AG04450 (cell line): ENCODE measurements at regions not wholly inside any gene's neighbourhood (a gene's known extent, or its start where the extent isn't known, plus 50 kb on each side); places are given as distances from the start of the nearest gene placed in this dataset.
A peak's percentile ranks its signal among the peaks of the same experiment; 100 is the strongest.

ENCODE experiments used
- CTCF ChIA-PET: fragments of 300-600, 350-600 bp; formaldehyde crosslinking; extraction: SDS; loops from one replicate; lab custom pipeline; 2022; ENCODE audit warnings: antibody characterized with exemption, inconsistent platforms; lab: Charles Lee
- POLR2A ChIA-PET: fragments of 350-600 bp; formaldehyde crosslinking; extraction: SDS; loops from one replicate; lab custom pipeline; 2021; ENCODE audit warnings: antibody characterized with exemption, inconsistent platforms; lab: Yijun Ruan, JAX
- DNase-seq: peaks from one replicate; pipeline ENCODE4 v3.0.0-alpha.2; 2011; ENCODE audit warnings: low read depth, low spot score
- H3K27ac ChIP-seq: one replicate; pipeline ENCODE4 v1.5.1; 2012; ENCODE audit warnings: low read depth, low read length, control low read depth
- H3K27me3 ChIP-seq: one replicate; pipeline ENCODE4 v1.6.0; 2012; ENCODE audit warnings: low read length; ENCODE audit not compliant: control insufficient read depth, insufficient read depth
- H3K4me3 ChIP-seq: 2 replicates; pipeline ENCODE4 v1.5.1; 2011; ENCODE audit warnings: mild to moderate bottlenecking, low read depth, low read length, control low read depth
- H3K9me3 ChIP-seq: 2 replicates; pipeline ENCODE4 v1.5.1; 2012; ENCODE audit warnings: low read length; ENCODE audit not compliant: control insufficient read depth, insufficient read depth
- TF ChIP-seq, protein P1 (sequence below): IDR thresholded peaks from 2 replicates; pipeline ENCODE4 v1.5.1; 2011; ENCODE audit warnings: low read depth, low read length, control low read depth, inconsistent platforms

DNA sequence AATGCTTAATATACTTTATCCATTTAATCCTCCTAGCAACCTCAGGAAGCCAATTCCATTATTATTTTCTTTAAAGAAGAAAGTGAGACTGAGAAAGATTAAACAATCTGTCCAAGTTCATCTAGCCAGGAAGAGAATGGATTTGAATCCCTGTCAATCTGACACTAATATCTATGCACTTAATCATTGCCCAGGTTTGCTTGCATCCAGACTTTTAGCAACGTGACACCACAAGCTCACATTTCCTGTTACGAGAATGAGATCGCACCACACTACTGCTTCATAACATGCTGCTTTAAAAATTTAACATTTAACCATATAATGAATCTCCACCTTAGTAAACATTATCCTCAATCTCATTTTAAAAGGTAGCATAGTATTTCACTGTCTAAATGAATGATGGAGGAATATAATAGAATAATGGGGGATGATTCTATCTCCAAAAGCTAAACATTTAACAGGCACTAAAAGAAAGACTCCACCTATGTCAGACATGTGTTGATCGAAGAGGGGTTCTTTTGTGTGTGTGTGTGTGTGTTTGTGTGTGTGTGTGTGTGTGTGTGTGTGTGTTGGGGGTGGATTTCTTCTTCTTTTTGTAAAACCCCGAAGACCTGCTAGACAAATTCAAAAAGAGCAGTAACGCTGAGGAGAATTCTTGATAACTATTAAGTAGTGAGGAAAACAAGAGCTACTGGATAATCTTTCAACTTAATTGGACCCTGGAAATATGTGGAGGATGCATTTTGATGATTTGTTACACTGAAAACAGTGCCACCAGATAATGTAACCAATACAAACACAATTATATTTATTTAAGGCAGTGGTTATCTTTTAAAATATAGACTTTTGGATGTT is 138.7 kb upstream of the NR3C1 start:
- CTCF ChIA-PET = interaction anchor here (1.0 kb wide), 1 partner anchor 49 kb away, joined by 3 read pairs; no protein-coding TSS in a partner anchor
- Histone ChIP-seq H3K27ac (no peak overlapping the region), H3K27me3 (no peaks in the 10 kb centered on the region), H3K4me3 (no peak overlapping the region), H3K9me3 (peaks cover 3% of the 10 kb centered on the region)
- POLR2A ChIA-PET = interaction anchor here (0.6 kb wide), 1 partner anchor 166 kb away, joined by 3 read pairs; no protein-coding TSS in a partner anchor
- no peak for DNase-seq
- TF ChIP-seq, protein P1, sequence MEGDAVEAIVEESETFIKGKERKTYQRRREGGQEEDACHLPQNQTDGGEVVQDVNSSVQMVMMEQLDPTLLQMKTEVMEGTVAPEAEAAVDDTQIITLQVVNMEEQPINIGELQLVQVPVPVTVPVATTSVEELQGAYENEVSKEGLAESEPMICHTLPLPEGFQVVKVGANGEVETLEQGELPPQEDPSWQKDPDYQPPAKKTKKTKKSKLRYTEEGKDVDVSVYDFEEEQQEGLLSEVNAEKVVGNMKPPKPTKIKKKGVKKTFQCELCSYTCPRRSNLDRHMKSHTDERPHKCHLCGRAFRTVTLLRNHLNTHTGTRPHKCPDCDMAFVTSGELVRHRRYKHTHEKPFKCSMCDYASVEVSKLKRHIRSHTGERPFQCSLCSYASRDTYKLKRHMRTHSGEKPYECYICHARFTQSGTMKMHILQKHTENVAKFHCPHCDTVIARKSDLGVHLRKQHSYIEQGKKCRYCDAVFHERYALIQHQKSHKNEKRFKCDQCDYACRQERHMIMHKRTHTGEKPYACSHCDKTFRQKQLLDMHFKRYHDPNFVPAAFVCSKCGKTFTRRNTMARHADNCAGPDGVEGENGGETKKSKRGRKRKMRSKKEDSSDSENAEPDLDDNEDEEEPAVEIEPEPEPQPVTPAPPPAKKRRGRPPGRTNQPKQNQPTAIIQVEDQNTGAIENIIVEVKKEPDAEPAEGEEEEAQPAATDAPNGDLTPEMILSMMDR = no peak

DNA sequence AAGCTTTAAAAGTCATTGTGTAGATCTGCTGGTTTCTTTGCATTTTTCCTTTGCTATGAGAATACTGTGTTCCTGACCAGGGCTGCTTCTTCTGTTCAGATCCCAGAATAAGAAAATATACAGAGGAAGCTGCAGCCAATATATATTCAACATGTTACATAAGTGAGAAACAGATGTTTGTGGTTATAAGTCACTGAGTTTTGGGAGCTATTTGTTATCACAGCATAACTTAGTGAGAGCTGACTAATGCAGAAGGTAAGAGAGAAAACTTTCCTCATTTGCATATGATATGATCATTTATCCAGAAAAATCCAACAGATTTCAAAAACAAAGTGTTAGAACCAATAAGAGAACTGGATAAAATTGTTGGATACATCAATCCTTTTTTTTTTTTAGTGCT is 136.3 kb upstream of the NR3C1 start:
- CTCF ChIA-PET = interaction anchor here (0.6 to 1.7 kb wide), 2 partner anchors 14 to 285 kb away, joined by 3 to 6 read pairs; no protein-coding TSS in a partner anchor
- POLR2A ChIA-PET = interaction anchor here (1.5 kb wide), 1 partner anchor 14 kb away, joined by 4 read pairs; no protein-coding TSS in a partner anchor
- peaks cover 3% of the 10 kb centered on the region for H3K9me3 ChIP-seq
- H3K27me3 ChIP-seq = no peaks in the 10 kb centered on the region
- TF ChIP-seq, protein P1 = no peak
- DNase-seq = no peak
- H3K4me3 ChIP-seq = no peak overlapping the region
- H3K27ac ChIP-seq = no peak overlapping the region

DNA sequence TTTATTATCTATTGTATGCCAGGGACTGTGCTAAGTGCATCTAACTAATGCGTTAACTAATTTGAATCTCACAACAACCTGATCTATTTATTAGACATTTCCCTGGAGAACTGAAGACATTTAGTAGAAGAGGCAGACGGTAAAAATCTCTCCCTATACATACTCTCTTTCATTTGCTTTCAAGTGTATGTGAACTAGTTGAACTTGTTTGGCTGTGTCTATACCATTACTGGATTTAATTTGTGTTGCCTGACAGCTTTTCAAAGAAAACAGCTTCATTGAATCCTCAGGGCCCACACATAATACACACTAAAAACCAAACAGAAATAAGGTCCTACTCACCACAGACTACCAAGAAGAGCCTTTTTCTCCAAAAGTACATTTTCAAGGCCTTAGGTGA is 133.6 kb upstream of the NR3C1 start:
- TF ChIP-seq, protein P1 = no peak
- DNase-seq = no peak
- Histone ChIP-seq H3K27me3 (no peaks in the 10 kb centered on the region), H3K9me3 (peaks cover 3% of the 10 kb centered on the region), H3K27ac (no peak overlapping the region), H3K4me3 (no peak overlapping the region)
- ChIA-PET CTCF (interaction anchor here (1.5 kb wide), 1 partner anchor 288 kb away, joined by 6 read pairs; no protein-coding TSS in a partner anchor), POLR2A (interaction anchor here (1.4 kb wide), 1 partner anchor 17 kb away, joined by 10 read pairs; no protein-coding TSS in a partner anchor)

DNA sequence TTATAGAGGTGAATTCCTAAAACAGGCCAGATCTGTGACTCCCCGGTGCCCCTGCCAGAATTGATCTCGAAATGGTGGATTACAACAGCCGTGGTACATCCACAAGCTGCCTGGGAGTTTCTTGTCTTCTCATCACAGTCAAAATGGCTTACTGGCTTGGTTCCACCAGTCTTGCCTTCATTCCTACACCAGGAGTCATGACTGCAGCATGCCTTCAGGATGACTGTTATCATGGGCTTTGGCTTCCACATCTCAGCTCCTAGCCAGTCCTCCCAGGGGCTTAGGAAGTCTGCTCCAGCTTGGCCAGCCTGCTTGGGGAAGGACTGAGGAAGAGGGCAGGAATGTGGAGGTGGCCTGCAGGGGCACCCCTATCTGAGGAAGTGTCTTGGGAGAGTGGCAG is 132.9 kb upstream of the NR3C1 start:
- POLR2A ChIA-PET = interaction anchor here (1.4 kb wide), 1 partner anchor 18 kb away, joined by 10 read pairs; no protein-coding TSS in a partner anchor
- CTCF ChIA-PET = interaction anchor here (1.5 kb wide), 1 partner anchor 289 kb away, joined by 6 read pairs; no protein-coding TSS in a partner anchor
- peak; percentile 96 for DNase-seq
- TF ChIP-seq, protein P1 = 0 out of 2 replicates have a peak, but pooled peaks have one; percentile 1
- no peak overlapping the region for H3K4me3 ChIP-seq
- H3K27ac ChIP-seq = peak overlapping the region; percentile 93
- peaks cover 3% of the 10 kb centered on the region for H3K9me3 ChIP-seq
- no peaks in the 10 kb centered on the region for H3K27me3 ChIP-seq

DNA sequence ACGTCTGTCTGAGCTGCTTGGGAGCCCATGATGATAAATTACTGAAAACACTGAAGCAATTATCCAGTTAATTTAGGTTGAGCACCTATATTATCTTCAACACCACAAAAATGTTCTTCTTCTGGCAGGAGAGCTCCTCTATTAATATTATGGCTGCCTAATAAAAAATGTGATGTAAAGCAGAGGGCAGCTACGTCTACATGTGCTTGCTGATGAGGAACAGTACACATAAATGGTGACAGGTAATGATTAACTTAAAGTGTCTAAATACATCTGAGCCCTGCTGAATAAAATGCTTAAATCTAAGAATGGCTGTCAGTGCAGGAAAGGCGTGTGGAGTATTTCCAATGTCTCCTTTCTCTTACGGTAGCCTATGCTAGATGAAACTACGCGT is 131.3 kb upstream of the NR3C1 start:
- ChIA-PET POLR2A (no interaction called here), CTCF (no interaction called here)

More for the DNA sequence above, 131.3 kb upstream of the NR3C1 start:
- Histone ChIP-seq H3K27ac (no peak overlapping the region), H3K9me3 (peaks cover 3% of the 10 kb centered on the region), H3K27me3 (no peaks in the 10 kb centered on the region), H3K4me3 (no peak overlapping the region)
- no peak for DNase-seq
- TF ChIP-seq, protein P1 = no peak
